HepG2 (cell line): ENCODE measurements at regions not wholly inside any gene's neighbourhood (a gene's known extent, or its start where the extent isn't known, plus 50 kb on each side); places are given as distances from the start of the nearest gene placed in this dataset.

ENCODE experiments used
- ATAC-seq: fragments of 200-7000 bp; cut with Tn5 transposase; 3 replicates; pipeline ENCODE4 v1.9.1; 2020; ENCODE audit warnings: mild to moderate bottlenecking, moderate library complexity
- BruUV-seq: library from RNA; stranded (reverse); fragments of 400-500 nt; replicated peaks from 2 replicates; lab custom pipeline; 2021; lab: Mats Ljungman, UMichigan
- CTCF ChIA-PET: fragments of 300-600 bp; formaldehyde crosslinking; extraction: SDS; loops from one replicate; lab custom pipeline; 2021; ENCODE audit warnings: low total read pairs, inconsistent platforms, low intra/inter-chr PET ratio; lab: Yijun Ruan, JAX
- POLR2A ChIA-PET: fragments of 350-600 bp; sonication (Branson Sonifier 250); formaldehyde crosslinking; loops from one replicate; lab custom pipeline; 2020; ENCODE audit warnings: antibody characterized with exemption, inconsistent platforms; lab: Yijun Ruan, JAX
- DNase-seq: peaks from one replicate; pipeline ENCODE4 v3.0.0-alpha.2; 2015; ENCODE audit warnings: low spot score
- FAIRE-seq: peaks from 3 replicates; lab custom pipeline; 2011; peaks lifted over from hg19 to GRCh38; lab: Jason Lieb, UNC
- H2AFZ ChIP-seq: one replicate; pipeline ENCODE4 v1.6.1; 2011; ENCODE audit warnings: low read length, inconsistent platforms
- H3K27ac ChIP-seq: fragments of 300-600 bp; 3 replicates; pipeline ENCODE4 v1.8.0; 2011; ENCODE audit warnings: mixed run types, mild to moderate bottlenecking, mixed read lengths, low read length, inconsistent platforms; ENCODE audit not compliant: insufficient read depth; ENCODE audit errors: extremely low read length
- H3K27me3 ChIP-seq, 2 experiments: fragments of 200-600 bp in 1 of 2; 2 replicates in 1 of 2; 3 replicates in 1 of 2; pipeline versions ENCODE4 v1.6.0 to v1.8.0; 2011; ENCODE audit warnings: low read length in 2 of 2, mild to moderate bottlenecking in 2 of 2, moderate library complexity in 2 of 2, inconsistent platforms in 1 of 2; ENCODE audit not compliant: insufficient read depth in 2 of 2, control insufficient read depth in 1 of 2
- H3K36me3 ChIP-seq, 2 experiments: fragments of 200-600 bp in 1 of 2; replicated peaks in 1 of 2; 2 replicates in 1 of 2; 3 replicates in 1 of 2; pipeline versions ENCODE4 v1.5.1 to v1.8.0; 2011; ENCODE audit warnings: low read length in 2 of 2, inconsistent platforms in 1 of 2; ENCODE audit not compliant: insufficient read depth in 2 of 2, control insufficient read depth in 1 of 2
- H3K4me1 ChIP-seq: 2 replicates; pipeline ENCODE4 v1.5.1; 2012; ENCODE audit warnings: low read length, inconsistent platforms; ENCODE audit not compliant: insufficient read depth
- H3K4me2 ChIP-seq: 2 replicates; pipeline ENCODE4 v1.6.0; 2011; ENCODE audit warnings: low read depth, low read length, inconsistent platforms
- H3K4me3 ChIP-seq, 3 experiments: fragments of 200-600 bp in 1 of 3; sonication (generic), shearing (Covaris generic) in 1 of 3; replicated peaks in 1 of 3; 2 replicates each; pipeline ENCODE4 v1.5.1; 2011 to 2016; ENCODE audit warnings: low read length in 3 of 3, inconsistent platforms in 2 of 3, low read depth in 2 of 3, mild to moderate bottlenecking in 2 of 3, control low read depth in 1 of 3, mixed read lengths in 1 of 3; ENCODE audit not compliant: insufficient read depth in 1 of 3
- H3K79me2 ChIP-seq: one replicate; pipeline ENCODE4 v1.6.1; 2011; ENCODE audit warnings: low read length, inconsistent platforms; ENCODE audit not compliant: insufficient read depth
- H3K9ac ChIP-seq: 2 replicates; pipeline ENCODE4 v1.6.0; 2011; ENCODE audit warnings: mild to moderate bottlenecking, low read depth, low read length, inconsistent platforms; ENCODE audit not compliant: insufficient read depth
- H3K9me3 ChIP-seq: 2 replicates; pipeline ENCODE4 v1.5.1; 2012; ENCODE audit warnings: mild to moderate bottlenecking, low read length
- H4K20me1 ChIP-seq: 2 replicates; pipeline ENCODE4 v1.6.0; 2011; ENCODE audit warnings: inconsistent platforms, mild to moderate bottlenecking, low read length, moderate library complexity; ENCODE audit not compliant: insufficient read depth
- AKAP8 ChIP-seq: sonication (generic); formaldehyde crosslinking; IDR thresholded peaks from 2 replicates; pipeline ENCODE4 v1.5.1; 2020; ENCODE audit warnings: mild to moderate bottlenecking, missing genetic modification reagents
- MED8 ChIP-seq: sonication (generic); formaldehyde crosslinking; IDR thresholded peaks from 2 replicates; pipeline ENCODE4 v1.8.1; 2023; ENCODE audit warnings: mild to moderate bottlenecking, missing genetic modification reagents; ENCODE audit not compliant: insufficient replicate concordance
- SRSF1 ChIP-seq: fragments of 200-400 bp; formaldehyde crosslinking; optimal IDR thresholded peaks from 2 replicates; pipeline ENCODE3; 2017; ENCODE audit warnings: mild to moderate bottlenecking, low read depth, low read length, moderate library complexity
- ZNF746 ChIP-seq: sonication (generic); formaldehyde crosslinking; IDR thresholded peaks from 2 replicates; pipeline ENCODE4 v1.8.0; 2022; ENCODE audit warnings: mild to moderate bottlenecking, missing genetic modification reagents
- WGBS: methylation state at CpG from one replicate; pipeline ENCODE4 v1.1.6; 2017; ENCODE audit warnings: low lambda C conversion rate; 5-methylcytosine and 5-hydroxymethylcytosine counted together
- in situ Hi-C: cut with HindIII; loops from 2 replicates; pipeline ENCODE4 v1.10.0; 2017; ENCODE audit warnings: low pct_unique_long_range_greater_than_20kb; ENCODE audit not compliant: extremely low pct_ligation_motif_present
- intact Hi-C: fragments of 100-400 bp; cut with micrococcal nuclease; formaldehyde crosslinking; loops from one replicate; pipeline ENCODE4 v1.10.0; 2022; ENCODE audit not compliant: unreplicated experiment
- TF ChIP-seq, protein P1 (sequence below): sonication (generic); formaldehyde crosslinking; IDR thresholded peaks from 2 replicates; pipeline ENCODE4 v1.4.0; 2020; ENCODE audit warnings: mild to moderate bottlenecking, missing genetic modification reagents
- TF ChIP-seq, protein P2 (sequence below): sonication (generic); formaldehyde crosslinking; conservative IDR thresholded peaks from 2 replicates; pipeline ENCODE4 v1.5.0; 2020; ENCODE audit warnings: missing genetic modification reagents
- TF ChIP-seq, protein P3 (sequence below), 2 experiments: sonication (generic) in 1 of 2; formaldehyde crosslinking in 1 of 2; IDR thresholded peaks; 2 replicates each; pipeline versions ENCODE4 v1.6.1 to v1.9.0; 2014 to 2022; ENCODE audit warnings: antibody characterized with exemption in 1 of 2, borderline replicate concordance in 1 of 2, inconsistent platforms in 1 of 2, low read depth in 1 of 2, missing genetic modification reagents in 1 of 2
- TF ChIP-seq, protein P4 (sequence below): sonication (generic); formaldehyde crosslinking; IDR thresholded peaks from 2 replicates; pipeline ENCODE4 v1.8.1; 2023; ENCODE audit warnings: mild to moderate bottlenecking, moderate library complexity, missing genetic modification reagents

DNA sequence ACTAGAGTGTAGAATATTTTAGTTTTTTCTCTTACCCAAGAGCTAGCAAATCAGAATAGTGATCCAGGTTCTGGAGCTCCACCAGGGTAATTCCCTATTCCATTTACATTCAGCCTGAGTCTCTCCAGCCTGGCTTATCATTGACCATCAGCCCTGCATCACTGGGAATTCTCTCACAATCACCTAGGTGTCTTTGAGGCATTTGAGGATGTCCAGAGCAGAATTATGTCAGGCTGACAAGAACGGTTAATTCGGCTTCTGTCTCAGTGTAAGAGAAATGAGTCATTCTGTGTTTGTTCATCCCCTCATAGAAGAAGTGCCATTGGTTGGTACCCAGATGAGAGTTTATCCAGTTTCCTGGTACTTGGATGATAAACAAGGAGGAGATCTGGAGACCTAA is 180.5 kb downstream of the ZNF737 start:
- BruUV-seq = no TSS peak

More for the DNA sequence above, 180.5 kb downstream of the ZNF737 start:
- no peak overlapping the region for H3K9ac ChIP-seq
- no peak overlapping the region for H3K27ac ChIP-seq
- H3K4me1 ChIP-seq = no peaks in the 10 kb centered on the region
- H3K4me2 ChIP-seq = no peak overlapping the region
- H2AFZ ChIP-seq = no peak overlapping the region
- no peaks in the 10 kb centered on the region; a peak in 1 of 5 replicates for H3K27me3 ChIP-seq
- ATAC-seq (no peak), DNase-seq (no peak), FAIRE-seq (no peak)
- TF ChIP-seq MED8 (CRISPR knock-in tag) (no peak), AKAP8 (no peak), SRSF1 (no peak), ZNF746 (CRISPR knock-in tag) (no peak)
- TF ChIP-seq, protein P1, sequence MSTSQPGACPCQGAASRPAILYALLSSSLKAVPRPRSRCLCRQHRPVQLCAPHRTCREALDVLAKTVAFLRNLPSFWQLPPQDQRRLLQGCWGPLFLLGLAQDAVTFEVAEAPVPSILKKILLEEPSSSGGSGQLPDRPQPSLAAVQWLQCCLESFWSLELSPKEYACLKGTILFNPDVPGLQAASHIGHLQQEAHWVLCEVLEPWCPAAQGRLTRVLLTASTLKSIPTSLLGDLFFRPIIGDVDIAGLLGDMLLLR (CRISPR knock-in tag) = no peak
- TF ChIP-seq, protein P2, sequence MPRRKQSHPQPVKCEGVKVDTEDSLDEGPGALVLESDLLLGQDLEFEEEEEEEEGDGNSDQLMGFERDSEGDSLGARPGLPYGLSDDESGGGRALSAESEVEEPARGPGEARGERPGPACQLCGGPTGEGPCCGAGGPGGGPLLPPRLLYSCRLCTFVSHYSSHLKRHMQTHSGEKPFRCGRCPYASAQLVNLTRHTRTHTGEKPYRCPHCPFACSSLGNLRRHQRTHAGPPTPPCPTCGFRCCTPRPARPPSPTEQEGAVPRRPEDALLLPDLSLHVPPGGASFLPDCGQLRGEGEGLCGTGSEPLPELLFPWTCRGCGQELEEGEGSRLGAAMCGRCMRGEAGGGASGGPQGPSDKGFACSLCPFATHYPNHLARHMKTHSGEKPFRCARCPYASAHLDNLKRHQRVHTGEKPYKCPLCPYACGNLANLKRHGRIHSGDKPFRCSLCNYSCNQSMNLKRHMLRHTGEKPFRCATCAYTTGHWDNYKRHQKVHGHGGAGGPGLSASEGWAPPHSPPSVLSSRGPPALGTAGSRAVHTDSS (CRISPR knock-in tag) = no peak
- TF ChIP-seq, protein P3, sequence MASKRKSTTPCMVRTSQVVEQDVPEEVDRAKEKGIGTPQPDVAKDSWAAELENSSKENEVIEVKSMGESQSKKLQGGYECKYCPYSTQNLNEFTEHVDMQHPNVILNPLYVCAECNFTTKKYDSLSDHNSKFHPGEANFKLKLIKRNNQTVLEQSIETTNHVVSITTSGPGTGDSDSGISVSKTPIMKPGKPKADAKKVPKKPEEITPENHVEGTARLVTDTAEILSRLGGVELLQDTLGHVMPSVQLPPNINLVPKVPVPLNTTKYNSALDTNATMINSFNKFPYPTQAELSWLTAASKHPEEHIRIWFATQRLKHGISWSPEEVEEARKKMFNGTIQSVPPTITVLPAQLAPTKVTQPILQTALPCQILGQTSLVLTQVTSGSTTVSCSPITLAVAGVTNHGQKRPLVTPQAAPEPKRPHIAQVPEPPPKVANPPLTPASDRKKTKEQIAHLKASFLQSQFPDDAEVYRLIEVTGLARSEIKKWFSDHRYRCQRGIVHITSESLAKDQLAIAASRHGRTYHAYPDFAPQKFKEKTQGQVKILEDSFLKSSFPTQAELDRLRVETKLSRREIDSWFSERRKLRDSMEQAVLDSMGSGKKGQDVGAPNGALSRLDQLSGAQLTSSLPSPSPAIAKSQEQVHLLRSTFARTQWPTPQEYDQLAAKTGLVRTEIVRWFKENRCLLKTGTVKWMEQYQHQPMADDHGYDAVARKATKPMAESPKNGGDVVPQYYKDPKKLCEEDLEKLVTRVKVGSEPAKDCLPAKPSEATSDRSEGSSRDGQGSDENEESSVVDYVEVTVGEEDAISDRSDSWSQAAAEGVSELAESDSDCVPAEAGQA (IDR thresholded peaks at IDR 0.05; ENCODE audit: low read depth) = no peak
- TF ChIP-seq, protein P3 (CRISPR knock-in tag; IDR thresholded peaks at IDR 0.05; ENCODE audit: borderline replicate concordance) = no peak
- TF ChIP-seq, protein P4, sequence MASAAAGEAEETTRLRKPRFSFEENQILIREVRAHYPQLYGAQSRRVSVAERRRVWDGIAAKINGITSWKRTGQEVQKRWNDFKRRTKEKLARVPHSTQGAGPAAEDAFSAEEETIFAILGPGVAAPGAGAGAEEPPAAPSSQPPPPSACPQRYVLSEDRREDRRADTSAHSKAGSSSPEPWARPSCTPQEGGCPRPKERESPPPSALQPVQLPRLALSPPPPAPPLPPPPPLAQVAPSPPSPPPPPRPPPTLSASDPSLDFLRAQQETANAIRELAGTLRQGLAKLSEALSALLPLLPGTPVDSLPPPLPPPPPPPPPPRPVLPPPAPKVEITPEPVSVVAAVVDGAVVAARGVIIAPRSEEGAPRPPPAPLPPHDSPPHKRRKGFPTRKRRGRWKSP = no peak
- CTCF ChIA-PET = no interaction called here
- WGBS = 54% methylated on average over 2 of the region's 2 CpGs
- POLR2A ChIA-PET = no interaction called here
- no peaks in the 10 kb centered on the region for H3K36me3 ChIP-seq
- no peak overlapping the region for H3K4me3 ChIP-seq
- intact Hi-C loops = no loop called here
- in situ Hi-C loops = no loop called here
- peaks cover 86% of the 10 kb centered on the region for H3K9me3 ChIP-seq
- no peaks in the 10 kb centered on the region for H4K20me1 ChIP-seq
- H3K79me2 ChIP-seq = no peaks in the 10 kb centered on the region
